ENCODE measurements at regions not wholly inside any gene's neighbourhood (a gene's known extent, or its start where the extent isn't known, plus 50 kb on each side); places are given as distances from the start of the nearest gene placed in this dataset.

GRCh38 chr22:48142388-48142787 is 1379.9 kb downstream of the TBC1D22A start:
- no peak for TF ChIP-seq POLR2A (IDR thresholded peaks at IDR 0.05; ENCODE audit: low read depth, low read length)
- no peak for TF ChIP-seq TAF1 (IDR thresholded peaks at IDR 0.05; ENCODE audit: low read depth, low read length)
- TF ChIP-seq POLR2AphosphoS5 (IDR thresholded peaks at IDR 0.05; ENCODE audit: low read depth, low read length), result no peak
- no peak for TF ChIP-seq POU2F2 (IDR thresholded peaks at IDR 0.05; ENCODE audit: low read depth, low read length)
- no peak for TF ChIP-seq PAX5 (IDR thresholded peaks at IDR 0.05; ENCODE audit: insufficient read depth, low read length, severe bottlenecking)
- TF ChIP-seq SPI1 (IDR thresholded peaks at IDR 0.05; ENCODE audit: low read depth, low read length), result no peak

Measured in GM12891 (cell line).